BLaER1 (cell line): ENCODE measurements at regions not wholly inside any gene's neighbourhood (a gene's known extent, or its start where the extent isn't known, plus 50 kb on each side); places are given as distances from the start of the nearest gene placed in this dataset.
"Not testable (repeated sequence)": the region's sequence is repeated elsewhere in the genome, so short reads cannot be mapped to it uniquely, and the experiment has no call there.

Experiments used
- H3K27ac ChIP-seq: shearing (Covaris generic); formaldehyde crosslinking; 2 replicates; pipeline ENCODE4 v1.8.1; 2022
- H3K27me3 ChIP-seq: shearing (Covaris generic); formaldehyde crosslinking; 2 replicates; pipeline ENCODE4 v1.8.1; 2022
- H3K36me3 ChIP-seq: shearing (Covaris generic); formaldehyde crosslinking; 2 replicates; pipeline ENCODE4 v1.8.1; 2022
- H3K4me1 ChIP-seq: shearing (Covaris generic); formaldehyde crosslinking; 2 replicates; pipeline ENCODE4 v1.8.1; 2022
- H3K4me2 ChIP-seq: shearing (Covaris generic); formaldehyde crosslinking; 2 replicates; pipeline ENCODE4 v1.8.1; 2022
- H3K4me3 ChIP-seq: shearing (Covaris generic); formaldehyde crosslinking; 2 replicates; pipeline ENCODE4 v1.8.1; 2022
- H3K9ac ChIP-seq: shearing (Covaris generic); formaldehyde crosslinking; 2 replicates; pipeline ENCODE4 v1.8.1; 2022
- H3K9me3 ChIP-seq: shearing (Covaris generic); formaldehyde crosslinking; 2 replicates; pipeline ENCODE4 v1.8.1; 2022
- H4K20me1 ChIP-seq: shearing (Covaris generic); formaldehyde crosslinking; 2 replicates; pipeline ENCODE4 v1.8.1; 2022
- Cebpa-rat ChIP-seq: shearing (Covaris generic); IDR thresholded peaks from 2 replicates; pipeline ENCODE4 v1.8.1; 2022

- no peaks in the 10 kb centered on the region for H3K27me3 ChIP-seq
- H3K4me1 ChIP-seq = peaks cover 36% of the 10 kb centered on the region
- no peaks in the 10 kb centered on the region for H3K36me3 ChIP-seq
- no peak overlapping the region for H3K27ac ChIP-seq
- TF ChIP-seq Cebpa-rat = no peak
- no peak overlapping the region for H3K9ac ChIP-seq
- H3K4me2 ChIP-seq = no peak overlapping the region
- H3K4me3 ChIP-seq = no peak overlapping the region
- no peaks in the 10 kb centered on the region for H3K9me3 ChIP-seq
- H4K20me1 ChIP-seq = no peaks in the 10 kb centered on the region
Measured at GRCh38 chr9:135304886-135305285, 174.7 kb upstream of the PPP1R26 start.

- Histone ChIP-seq H3K4me3 (no peak overlapping the region), H3K9ac (no peak overlapping the region), H3K4me2 (no peak overlapping the region), H3K4me1 (peaks cover 28% of the 10 kb centered on the region), H3K27me3 (no peaks in the 10 kb centered on the region), H3K27ac (no peak overlapping the region), H4K20me1 (no peaks in the 10 kb centered on the region), H3K36me3 (no peaks in the 10 kb centered on the region), H3K9me3 (no peaks in the 10 kb centered on the region)
- TF ChIP-seq Cebpa-rat = no peak
Measured at GRCh38 chr9:135305546-135306180, 173.9 kb upstream of the PPP1R26 start.

- TF ChIP-seq Cebpa-rat = no peak
- H3K9ac ChIP-seq = no peak overlapping the region
- H3K4me3 ChIP-seq = no peak overlapping the region
- no peaks in the 10 kb centered on the region for H4K20me1 ChIP-seq
- H3K4me1 ChIP-seq = peaks cover 18% of the 10 kb centered on the region
- H3K27me3 ChIP-seq = no peaks in the 10 kb centered on the region
- 0 out of 2 replicates have a peak, but pooled peaks cover 4% of the 10 kb centered on the region for H3K9me3 ChIP-seq
- H3K4me2 ChIP-seq = no peak overlapping the region
- H3K27ac ChIP-seq = no peak overlapping the region
- H3K36me3 ChIP-seq = no peaks in the 10 kb centered on the region
Measured at GRCh38 chr9:135306699-135307098, 172.9 kb upstream of the PPP1R26 start.

GRCh38 chr9:135307300-135307699 is 172.3 kb upstream of the PPP1R26 start:
- H3K4me3 ChIP-seq = no peak overlapping the region
- H3K27me3 ChIP-seq = no peaks in the 10 kb centered on the region
- H3K9me3 ChIP-seq = peaks cover 10% of the 10 kb centered on the region
- H3K4me1 ChIP-seq = peaks cover 12% of the 10 kb centered on the region
- H3K4me2 ChIP-seq = no peak overlapping the region
- no peak overlapping the region for H3K9ac ChIP-seq
- no peaks in the 10 kb centered on the region for H4K20me1 ChIP-seq
- H3K36me3 ChIP-seq = no peaks in the 10 kb centered on the region
- no peak overlapping the region for H3K27ac ChIP-seq
- TF ChIP-seq Cebpa-rat = no peak

GRCh38 chr9:135307919-135308318 is 171.7 kb upstream of the PPP1R26 start:
- not testable (repeated sequence) for H3K27me3 ChIP-seq, H3K4me1 ChIP-seq, H3K27ac ChIP-seq, H3K4me2 ChIP-seq, H3K4me3 ChIP-seq, H3K36me3 ChIP-seq, H3K9ac ChIP-seq, H4K20me1 ChIP-seq
- H3K9me3 ChIP-seq = peaks cover 16% of the 10 kb centered on the region

GRCh38 chr9:135308821-135309762 is 170.5 kb upstream of the PPP1R26 start:
- Histone ChIP-seq H3K27ac (no peak overlapping the region), H3K27me3 (no peaks in the 10 kb centered on the region), H4K20me1 (no peaks in the 10 kb centered on the region), H3K4me3 (no peak overlapping the region), H3K4me1 (no peaks in the 10 kb centered on the region), H3K36me3 (no peaks in the 10 kb centered on the region), H3K4me2 (no peak overlapping the region), H3K9ac (no peak overlapping the region), H3K9me3 (peaks cover 27% of the 10 kb centered on the region)
- TF ChIP-seq Cebpa-rat = no peak

- no peak for TF ChIP-seq Cebpa-rat
- H3K9me3 ChIP-seq = peaks cover 27% of the 10 kb centered on the region
- H3K36me3 ChIP-seq = no peaks in the 10 kb centered on the region
- H3K4me3 ChIP-seq = no peak overlapping the region
- no peaks in the 10 kb centered on the region for H3K4me1 ChIP-seq
- no peaks in the 10 kb centered on the region for H4K20me1 ChIP-seq
- no peak overlapping the region for H3K9ac ChIP-seq
- H3K4me2 ChIP-seq = no peak overlapping the region
- H3K27ac ChIP-seq = no peak overlapping the region
- no peaks in the 10 kb centered on the region for H3K27me3 ChIP-seq
Measured at GRCh38 chr9:135309763-135310125, 169.8 kb upstream of the PPP1R26 start.

GRCh38 chr9:135310134-135310533 is 169.4 kb upstream of the PPP1R26 start:
- Histone ChIP-seq H3K4me3 (no peak overlapping the region), H3K27ac (no peak overlapping the region), H3K36me3 (no peaks in the 10 kb centered on the region), H3K4me2 (no peak overlapping the region), H3K27me3 (no peaks in the 10 kb centered on the region), H3K9ac (no peak overlapping the region), H4K20me1 (no peaks in the 10 kb centered on the region), H3K4me1 (no peaks in the 10 kb centered on the region), H3K9me3 (peaks cover 27% of the 10 kb centered on the region)
- no peak for TF ChIP-seq Cebpa-rat

- Histone ChIP-seq H3K4me2 (no peak overlapping the region), H3K4me3 (no peak overlapping the region), H3K4me1 (no peaks in the 10 kb centered on the region), H3K27me3 (no peaks in the 10 kb centered on the region), H3K27ac (no peak overlapping the region), H4K20me1 (no peaks in the 10 kb centered on the region), H3K36me3 (no peaks in the 10 kb centered on the region), H3K9me3 (peaks cover 27% of the 10 kb centered on the region), H3K9ac (no peak overlapping the region)
- no peak for TF ChIP-seq Cebpa-rat
Measured at GRCh38 chr9:135315572-135315971, 164.0 kb upstream of the PPP1R26 start.

GRCh38 chr9:135320331-135320730 is 159.3 kb upstream of the PPP1R26 start:
- Histone ChIP-seq H3K36me3 (no peaks in the 10 kb centered on the region), H3K9me3 (no peaks in the 10 kb centered on the region), H3K27me3 (no peaks in the 10 kb centered on the region), H3K4me3 (no peak overlapping the region), H3K27ac (no peak overlapping the region), H3K9ac (no peak overlapping the region), H3K4me2 (no peak overlapping the region), H3K4me1 (no peaks in the 10 kb centered on the region), H4K20me1 (no peaks in the 10 kb centered on the region)
- no peak for TF ChIP-seq Cebpa-rat
